Activated CD4-positive, alpha-beta T cell treated with anti-CD3 and anti-CD28 coated beads for 48 hours (primary cell): ENCODE measurements at regions not wholly inside any gene's neighbourhood (a gene's known extent, or its start where the extent isn't known, plus 50 kb on each side); places are given as distances from the start of the nearest gene placed in this dataset.
A peak's percentile ranks its signal among the peaks of the same experiment; 100 is the strongest.

Experiments used
- DNase-seq: peaks from one replicate; pipeline ENCODE4 v3.0.0-alpha.2; 2020

DNA sequence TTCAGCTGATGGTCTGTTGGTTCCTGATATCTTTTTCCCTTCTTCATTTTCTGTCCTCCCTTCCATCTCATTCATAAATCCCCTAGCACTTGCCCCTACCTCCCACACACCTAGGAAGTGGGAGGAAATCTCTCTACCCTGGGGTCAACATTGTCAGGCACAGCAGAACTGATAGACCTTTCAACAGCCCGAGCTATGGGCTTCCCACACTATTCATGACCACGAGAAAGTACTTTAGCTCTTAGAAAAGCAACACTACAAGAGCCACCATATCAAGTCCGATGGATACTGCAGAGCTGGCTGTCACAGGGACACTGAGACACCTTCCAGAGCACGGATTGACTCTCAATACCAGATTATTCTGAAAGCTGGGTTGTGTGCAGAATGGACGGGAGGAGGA lies 180.6 kb upstream of the NEBL start:
- no peak for DNase-seq

DNA sequence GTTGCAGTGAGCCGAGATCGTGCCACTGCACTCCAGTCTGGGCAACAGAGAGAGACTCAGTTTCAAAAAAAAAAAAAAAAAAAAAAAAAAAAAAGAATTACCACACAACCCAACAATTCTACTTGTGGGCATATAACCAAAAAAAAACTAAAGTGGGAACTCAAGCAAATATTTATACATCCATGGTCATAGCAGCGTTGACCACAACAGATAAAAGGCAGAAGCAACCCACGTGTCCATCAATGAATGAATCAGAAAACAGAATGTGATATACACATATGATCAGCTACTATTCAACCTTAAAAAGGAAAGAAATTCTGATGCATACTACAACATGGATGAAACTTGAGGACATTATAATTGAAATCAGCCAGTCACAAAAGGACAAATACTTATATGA lies 179.3 kb upstream of the NEBL start:
- no peak for DNase-seq

DNA sequence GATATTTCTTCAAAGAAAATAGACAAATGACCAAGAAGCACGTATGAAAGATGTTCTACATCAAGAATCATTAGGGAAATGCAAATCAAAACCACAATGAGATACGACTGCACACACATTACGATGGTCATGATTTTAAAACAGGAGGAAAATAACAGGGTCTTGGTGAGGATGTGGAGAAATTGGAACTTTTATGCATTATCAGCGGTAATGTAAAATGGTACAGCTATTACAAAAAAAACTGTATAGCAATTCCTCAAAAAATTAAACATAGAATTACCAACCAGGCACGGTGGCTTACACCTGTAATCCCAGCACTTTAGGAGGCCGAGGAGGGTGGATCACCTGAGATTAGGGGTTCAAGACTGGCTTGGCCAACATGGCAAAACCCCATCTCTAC lies 178.8 kb upstream of the NEBL start:
- DNase-seq: no peak

DNA sequence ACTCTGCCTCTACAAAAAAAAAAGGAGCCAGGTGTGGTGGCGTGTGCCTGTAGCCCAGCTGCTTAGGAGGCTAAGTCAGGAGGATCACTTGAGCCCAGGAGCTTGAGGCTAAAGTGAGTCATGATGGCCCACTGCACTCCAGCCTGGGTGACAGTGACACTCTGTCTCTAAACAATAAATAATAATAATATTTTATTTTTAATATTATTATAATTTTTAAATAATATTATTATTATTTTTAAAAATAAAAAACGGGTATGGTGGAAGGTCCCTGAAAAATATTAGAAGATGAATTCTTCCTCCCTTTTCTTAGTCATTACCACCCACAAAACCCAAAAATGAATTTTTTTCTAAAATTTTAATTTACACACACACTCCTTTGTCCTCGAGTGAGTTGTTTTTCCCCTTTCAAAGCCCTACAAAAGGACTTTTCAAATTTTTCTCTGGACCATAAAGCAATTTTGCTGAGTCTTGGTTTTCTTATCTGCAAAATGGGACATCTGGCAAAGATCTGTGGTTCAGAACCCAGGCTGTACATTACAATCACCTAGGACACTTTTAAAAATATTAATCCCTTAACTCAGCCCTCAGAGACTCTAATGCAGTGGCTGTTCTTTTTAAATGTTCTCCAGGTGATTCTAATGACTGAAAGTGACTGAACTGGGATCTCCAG lies 174.0 kb upstream of the NEBL start:
- no peak for DNase-seq

DNA sequence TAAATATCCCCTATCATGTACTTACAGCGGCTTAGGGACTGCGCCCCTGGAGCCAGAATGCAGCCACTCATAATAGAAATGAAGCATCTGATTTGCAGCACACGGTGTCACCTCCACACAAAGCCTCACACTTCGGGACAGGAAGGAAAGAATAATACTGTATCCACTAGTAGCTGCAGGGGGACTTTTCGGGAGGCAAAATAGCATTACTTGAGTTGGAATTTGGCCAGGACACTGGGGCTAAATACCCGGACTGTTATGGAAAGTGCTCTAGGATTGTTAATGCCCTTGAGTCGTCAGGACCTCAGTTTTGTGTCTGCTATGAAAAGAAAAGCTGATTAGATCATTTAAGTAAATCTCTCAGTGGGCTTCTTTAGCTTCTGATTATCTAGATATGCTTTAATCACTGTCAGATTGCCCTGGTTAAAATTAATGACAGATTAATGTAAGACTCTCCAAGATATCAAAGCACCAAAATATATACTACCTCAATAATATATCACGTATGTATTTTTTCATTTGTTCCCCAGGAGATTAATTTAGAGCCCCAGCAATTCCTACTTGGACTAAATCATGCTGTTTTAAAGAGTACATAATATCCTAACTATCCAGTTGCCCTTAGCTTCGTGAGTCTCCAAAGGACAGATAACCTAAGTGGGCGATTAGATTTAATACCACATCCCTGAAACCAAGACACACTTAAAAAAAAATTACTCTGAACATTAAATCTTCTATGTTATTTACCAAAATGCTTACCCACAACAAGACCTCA lies 173.0 kb upstream of the NEBL start:
- DNase-seq: no peak

DNA sequence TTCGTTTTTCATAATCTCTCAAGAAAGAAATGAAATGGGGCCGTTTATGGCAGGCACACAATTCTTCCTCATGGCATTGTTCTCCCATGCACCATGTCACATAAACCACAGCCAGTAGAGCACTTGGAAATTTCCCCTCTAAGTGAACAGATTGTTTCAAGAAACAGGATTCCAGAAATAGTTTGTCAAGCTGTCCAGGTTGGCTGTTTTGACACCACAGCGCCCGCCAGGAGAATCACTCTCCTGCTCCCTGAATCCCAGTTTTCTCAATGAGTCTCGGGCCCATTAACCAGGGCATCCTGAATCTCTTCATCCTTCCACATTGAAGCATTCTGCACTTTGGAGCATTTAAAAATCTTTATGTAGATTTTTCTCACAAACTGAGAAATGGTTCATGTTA lies 172.2 kb upstream of the NEBL start:
- DNase-seq: no peak

DNA sequence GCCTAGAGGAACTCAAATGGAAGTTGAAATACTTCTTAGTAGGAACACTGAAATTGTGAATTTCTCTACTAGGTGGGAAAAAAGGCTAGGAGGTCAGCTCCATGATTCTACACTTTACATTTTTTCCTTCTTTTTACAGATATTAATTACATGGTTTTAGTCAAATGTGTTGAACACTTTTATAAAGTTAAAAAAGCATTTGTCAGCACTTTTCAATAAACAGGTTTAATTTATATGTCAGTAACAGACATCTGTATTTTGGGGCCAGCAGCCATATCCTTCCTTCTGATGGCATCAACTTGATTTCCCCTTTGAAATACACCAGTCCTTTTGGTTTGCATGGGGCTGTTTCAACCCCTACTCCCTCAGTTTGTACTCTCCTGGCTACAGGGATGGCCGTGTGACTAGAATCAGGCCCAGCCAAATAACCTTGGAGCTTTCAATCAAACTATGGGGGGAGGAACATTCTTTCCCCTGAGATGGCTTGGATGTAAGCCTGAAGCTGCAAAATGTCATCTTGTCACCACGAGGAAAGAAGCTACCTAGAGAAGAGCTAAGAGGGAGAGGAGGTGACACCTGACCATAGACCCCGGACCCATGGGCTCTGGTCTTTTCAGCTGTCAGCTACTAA lies 171.0 kb upstream of the NEBL start:
- DNase-seq: no peak

DNA sequence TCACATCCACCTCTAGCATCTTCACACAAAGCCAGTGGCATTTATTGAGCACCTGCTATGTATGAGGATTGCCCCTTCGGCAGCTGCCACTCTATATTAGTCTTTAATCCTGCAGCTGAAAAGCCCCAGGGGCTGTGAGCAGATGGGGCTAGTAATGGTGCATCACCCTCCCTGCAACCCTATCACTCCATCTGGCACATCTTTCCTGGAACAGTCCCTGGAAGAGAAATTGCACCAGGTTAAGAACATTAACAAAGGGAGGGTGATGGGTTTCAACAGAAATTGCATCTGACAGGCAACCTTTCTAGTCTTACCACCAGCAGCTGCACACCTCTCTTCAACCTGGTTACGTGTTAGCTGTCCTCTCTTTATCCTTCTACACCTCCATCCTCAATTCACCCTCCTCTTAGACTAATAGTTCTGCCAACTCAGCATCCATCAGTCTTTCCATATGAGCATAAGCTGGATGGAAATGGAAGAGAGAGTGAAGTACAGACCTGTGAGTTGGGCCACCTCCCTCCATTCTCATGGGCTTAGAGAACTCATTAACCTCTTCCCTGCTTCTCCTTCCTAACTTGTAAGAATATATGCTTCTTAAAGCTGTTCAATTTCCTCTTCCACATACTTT lies 168.6 kb upstream of the NEBL start:
- no peak for DNase-seq

DNA sequence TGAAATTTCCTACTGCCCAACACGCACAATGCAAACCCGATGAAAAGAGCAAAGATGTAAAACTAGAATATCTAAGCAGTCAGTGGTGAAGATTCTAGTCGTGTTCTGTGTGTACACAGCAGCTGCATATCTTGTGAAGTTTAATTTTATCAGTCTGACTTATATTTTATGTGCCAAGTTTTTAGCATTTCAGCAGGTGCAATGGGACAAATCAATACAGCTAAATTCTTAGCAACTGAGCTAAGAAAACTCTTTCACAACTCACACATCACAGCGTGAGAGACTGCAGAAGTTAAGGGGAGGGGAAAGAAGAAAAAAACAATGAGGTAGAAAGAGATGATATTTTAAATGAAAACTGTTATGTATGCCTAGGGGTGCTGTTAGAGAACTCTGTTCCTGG lies 164.9 kb upstream of the NEBL start:
- DNase-seq: no peak

DNA sequence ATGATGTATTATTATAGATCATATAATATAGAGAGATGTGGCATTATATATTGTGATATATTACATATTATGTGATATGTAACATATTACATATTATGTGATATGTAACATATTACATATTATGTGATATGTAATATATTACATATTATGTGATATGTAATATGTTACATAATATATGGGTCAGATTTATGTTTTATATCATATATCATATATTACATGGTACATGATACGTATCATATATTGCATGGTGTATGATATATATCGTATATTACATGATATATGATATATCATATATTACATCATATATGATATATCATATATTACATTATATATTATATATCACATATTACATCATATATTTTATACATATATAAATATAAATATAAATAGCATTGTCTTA lies 164.1 kb upstream of the NEBL start:
- no peak for DNase-seq

DNA sequence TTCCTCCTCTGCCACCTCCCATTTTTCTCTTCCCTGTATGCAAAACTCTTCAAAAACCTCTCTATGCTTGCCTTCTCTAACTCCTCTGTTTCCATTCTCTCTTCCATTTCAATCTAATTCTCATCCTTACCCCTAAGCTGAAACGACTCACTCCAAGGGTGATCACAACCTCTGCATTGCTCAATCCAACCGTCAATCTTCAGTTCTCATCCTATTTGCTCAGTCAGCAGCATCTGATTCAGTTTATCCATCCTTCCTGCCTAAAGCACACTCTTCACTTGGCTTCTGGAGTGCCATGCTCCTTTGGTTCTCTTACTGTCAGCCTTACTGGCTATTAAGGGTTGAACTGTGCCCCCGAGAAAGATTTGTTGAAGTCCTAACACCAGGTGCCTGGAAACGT lies 163.5 kb upstream of the NEBL start:
- DNase-seq: no peak

DNA sequence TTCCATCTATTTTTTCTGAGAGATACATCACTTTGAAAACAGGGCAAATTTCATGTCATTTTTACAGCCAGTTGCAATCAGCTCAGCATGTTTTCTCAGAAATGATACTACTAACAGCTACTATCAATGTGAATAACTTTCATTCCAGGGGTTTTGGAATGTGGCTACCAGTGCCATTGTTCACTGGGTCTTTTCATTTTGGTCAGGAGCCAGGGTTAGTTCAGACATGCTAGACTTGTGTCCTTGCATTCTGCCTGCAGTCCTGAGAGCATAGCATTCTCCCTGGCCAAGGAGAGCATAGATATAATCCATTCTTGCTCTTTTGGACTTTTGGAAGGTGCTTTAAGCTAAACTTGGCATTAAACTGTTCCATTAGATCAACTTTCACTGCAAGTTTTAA lies 160.9 kb upstream of the NEBL start:
- DNase-seq: no peak

DNA sequence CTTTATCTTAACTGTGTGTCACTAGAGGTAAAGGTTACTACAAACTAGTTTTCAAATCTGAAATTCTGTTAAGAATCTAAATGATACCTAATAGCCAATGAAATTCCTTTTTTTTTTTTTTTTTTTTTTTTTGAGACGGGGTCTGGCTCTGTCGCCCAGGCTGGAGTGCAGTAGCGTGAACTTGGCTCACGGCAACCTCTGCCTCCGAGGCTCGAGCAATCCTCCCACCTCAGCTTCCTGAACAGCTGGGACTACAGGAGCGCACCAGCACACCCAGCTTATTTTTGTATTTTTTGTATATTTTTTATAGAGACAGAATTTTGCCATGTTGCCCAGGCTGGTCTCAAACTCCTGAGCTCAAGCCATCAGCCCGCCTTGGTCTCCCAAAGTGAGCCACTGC lies 160.3 kb upstream of the NEBL start:
- DNase-seq: no peak

DNA sequence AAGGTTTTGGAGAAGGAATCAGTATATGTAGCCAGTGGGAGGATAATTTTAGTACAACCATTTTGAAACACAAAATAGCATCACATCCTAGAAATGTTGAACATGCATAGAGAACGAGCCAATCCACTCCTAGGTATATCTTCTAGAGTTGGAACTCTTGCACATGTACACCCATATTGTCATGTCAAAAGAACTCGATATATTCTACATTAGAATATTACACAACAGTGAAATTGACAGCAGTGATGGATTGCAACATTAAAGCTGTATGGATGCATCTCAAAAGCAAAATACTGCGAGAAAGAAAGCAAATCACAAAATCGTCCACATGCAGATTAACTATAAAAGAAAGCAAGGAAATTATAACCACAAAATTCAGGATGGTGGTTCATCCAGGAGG lies 159.3 kb upstream of the NEBL start:
- no peak for DNase-seq

DNA sequence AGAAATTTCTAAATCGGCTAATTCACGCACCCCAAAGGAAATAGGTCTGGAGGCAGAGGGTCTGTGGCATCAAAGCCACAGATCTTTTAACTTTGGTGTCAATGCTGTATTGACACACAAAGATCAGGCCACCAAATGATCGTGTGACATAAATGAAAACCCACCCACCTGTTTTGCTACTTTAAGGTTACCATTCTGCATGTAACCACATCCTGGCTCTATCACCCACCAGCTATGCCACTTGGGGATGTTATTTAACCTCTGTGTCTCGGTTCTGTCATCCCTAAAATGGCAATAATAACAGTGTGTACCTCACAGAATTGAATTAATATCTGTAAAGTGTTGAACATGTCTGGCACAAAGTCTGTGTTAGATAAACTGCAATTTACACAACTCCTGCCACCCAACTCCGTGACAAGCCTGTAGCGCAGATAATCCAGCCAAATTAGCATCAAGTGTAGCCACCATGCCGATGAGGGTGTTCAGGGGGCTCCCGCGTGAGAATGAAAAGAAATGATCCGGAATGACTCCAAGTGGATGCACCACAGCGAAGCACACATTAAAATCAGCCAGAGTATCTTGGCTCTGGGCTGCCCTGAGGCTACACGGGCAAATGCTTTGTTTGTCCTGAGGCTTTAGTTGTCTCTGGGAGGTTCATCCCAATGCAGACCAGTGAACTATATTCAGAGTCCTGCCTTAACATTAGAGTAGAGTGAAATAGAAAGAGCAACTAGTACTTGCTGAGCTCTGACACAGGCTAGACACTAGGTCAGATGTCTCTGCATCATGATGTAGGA lies 158.4 kb upstream of the NEBL start:
- peak; percentile 4 for DNase-seq

DNA sequence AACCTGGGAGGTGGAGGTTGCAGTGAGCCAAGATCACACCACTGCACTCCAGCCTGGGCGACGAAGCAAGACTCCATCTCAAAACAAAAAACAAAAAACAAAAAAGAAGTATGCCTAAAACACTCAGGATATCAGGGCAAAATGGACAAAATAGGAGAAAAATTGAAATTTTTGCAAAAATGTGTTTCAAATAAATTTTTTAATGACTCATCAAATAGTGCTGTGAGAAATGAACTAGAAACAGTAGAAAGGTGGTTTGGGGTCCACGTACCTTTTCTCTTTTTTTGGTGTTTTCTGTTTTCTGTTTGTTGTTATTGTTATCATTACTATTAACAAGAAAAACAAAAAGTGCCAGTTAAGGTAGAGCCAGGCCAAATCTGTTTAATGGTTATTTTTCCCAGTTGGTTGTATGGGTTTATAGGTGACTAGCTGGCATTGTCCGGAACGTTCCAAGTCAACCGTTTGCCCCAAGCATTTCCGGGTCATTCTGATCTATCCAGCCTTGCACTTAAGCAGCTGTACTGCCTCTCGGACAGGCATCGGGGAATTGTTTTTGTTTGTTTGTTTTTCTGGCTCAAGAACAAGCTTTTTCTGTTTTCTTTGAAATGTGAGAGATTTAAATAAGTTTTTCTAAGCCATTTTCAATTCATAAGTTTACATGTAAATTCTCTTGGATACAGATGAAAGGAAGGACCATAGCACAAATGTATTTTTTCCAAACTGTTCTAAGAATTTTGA lies 157.0 kb upstream of the NEBL start:
- no peak for DNase-seq

DNA sequence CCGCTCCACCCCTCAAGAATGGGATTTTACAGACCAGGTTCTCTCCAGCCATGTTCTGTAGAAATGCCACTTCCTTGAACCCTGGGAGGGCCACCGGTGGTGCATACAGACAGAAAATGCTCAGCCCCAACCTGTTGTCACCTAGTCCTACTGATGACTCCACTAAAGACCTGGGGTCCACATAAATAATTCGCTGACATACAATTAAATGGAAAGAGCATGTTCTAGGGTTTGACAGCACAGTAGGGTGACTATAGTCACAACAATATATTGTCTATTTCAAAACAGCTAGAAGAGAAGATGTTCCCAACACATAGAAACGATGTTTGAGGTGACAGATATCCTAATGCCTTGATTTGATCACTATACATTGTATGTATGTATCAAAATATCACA lies 155.6 kb upstream of the NEBL start:
- no peak for DNase-seq

DNA sequence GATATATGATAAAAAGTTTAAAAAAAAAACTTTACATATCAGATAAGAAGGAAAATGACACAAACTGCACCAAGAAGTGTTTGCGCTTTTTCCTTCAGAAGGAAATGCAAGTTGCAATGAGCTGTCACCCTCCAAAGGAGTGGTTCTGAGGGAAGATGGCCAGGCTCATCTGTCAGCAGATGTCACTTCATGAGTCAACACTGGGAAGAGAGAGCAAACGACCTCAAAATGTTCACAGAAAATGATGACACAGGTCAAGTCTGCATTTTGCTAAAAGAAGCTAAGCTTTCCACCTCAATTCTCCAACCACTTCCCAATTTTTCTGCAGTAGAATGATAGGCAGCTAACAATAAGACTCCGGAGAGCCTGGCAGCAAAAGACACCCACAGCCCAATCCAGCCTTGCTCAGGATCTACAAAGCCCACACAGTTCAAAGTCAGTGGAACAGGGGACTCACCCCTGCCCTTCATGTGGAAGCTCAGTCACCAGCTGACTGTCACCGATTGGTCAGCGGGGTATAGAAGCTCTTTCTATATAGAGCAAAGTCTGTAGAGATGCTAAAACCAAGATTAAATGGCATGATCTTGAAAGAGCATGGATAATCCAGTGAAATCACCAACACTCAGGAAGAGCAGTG lies 155.1 kb upstream of the NEBL start:
- no peak for DNase-seq

DNA sequence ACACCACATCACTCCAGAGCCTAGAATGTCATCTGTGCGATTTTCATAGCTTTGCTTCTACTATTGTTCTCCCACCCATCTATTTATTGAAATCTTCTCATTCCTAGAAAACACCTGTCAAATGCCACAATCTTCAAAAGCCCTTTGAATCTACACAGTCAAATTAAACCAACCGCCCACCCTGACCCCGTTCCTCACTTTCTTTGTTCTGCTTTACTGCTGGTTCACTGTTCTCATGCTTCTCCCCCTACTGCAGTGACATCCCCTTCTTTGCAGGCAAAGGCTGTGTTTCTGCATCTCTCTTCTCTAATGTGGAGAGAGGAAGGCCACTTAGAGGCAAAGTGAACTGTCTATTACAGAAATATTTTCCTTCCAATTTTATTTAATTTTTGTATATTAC lies 152.4 kb upstream of the NEBL start:
- no peak for DNase-seq

DNA sequence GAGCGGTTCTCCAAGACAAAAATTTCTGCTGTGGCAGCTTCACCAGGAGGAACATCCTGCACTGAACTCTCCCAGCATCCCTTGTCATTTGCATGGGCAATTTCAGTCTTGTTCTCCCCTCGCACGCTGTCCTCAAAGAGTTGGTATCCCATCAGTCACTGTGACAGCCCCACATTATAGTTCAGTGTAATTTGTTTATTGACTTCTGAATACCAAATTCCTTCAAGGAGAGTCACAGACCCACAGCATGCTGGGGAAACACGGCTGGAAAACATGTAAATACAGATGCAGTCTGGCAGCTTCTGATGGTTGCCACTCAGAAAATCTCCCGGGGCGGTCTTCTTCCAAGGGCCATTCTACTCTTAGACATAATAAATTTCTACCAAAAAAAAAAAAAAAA lies 151.0 kb upstream of the NEBL start:
- DNase-seq: no peak

DNA sequence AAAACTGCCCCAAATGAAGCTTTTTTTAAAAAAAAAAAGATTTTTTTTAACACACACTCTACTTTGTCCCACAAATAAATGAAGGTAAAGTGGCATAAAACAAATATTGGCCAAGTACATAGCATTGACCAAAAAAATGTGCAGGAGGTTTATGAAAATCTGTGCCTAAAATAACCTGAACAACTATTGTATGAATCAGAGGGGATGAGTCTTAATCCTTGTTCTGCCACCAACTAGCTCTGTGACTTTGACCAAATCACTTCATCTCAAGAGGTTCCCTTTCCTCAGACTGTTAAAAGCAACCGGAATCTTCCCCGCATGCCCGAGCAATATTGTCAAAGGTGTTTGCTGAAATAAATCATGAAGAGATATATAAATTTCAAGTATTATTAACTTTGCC lies 150.4 kb upstream of the NEBL start:
- no peak for DNase-seq

DNA sequence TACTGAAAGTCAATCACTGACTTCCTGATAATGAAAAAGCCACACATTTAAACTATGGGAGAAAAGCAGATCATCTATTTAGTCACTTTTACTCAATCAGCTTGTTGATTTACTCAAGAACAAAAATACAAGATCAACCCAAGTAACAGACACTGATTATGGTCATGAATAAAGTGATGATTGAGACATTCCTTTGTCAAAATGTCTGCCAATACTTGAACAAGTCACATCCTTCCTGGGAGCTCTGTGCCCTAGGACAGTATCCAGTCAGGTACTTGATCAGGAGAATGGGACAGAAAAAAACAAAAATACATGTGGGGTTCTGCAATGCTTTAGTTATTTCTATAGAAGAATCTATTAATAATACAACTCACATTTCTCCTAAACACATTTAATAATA lies 150.0 kb upstream of the NEBL start:
- no peak for DNase-seq
